ENCODE measurements at regions not wholly inside any gene's neighbourhood (a gene's known extent, or its start where the extent isn't known, plus 50 kb on each side); places are given as distances from the start of the nearest gene placed in this dataset.
A peak's percentile ranks its signal among the peaks of the same experiment; 100 is the strongest.
"Not testable (repeated sequence)": the region's sequence is repeated elsewhere in the genome, so short reads cannot be mapped to it uniquely, and the experiment has no call there.

- DNase-seq = no peak
Observed at GRCh38 chr6:80434691-80435350, 328.4 kb downstream of the BCKDHB start.

DNA sequence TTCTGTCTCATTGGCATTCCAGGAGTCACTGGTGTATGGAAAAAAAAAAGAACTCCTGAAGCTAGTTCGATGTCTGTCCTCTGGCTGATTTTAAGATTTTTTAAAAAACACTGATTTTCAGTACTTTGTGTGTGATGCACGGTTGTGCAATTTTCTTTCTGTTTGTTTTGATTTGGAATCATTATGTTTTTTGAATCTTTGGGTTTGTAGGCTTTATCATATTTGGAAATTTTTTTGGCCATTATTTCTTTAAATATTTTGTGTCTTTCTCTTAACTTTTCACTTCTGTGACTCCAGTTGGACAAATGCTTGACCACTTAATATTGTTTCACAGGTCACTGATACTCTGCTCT is 327.2 kb downstream of the BCKDHB start:
- no peak for DNase-seq

DNA sequence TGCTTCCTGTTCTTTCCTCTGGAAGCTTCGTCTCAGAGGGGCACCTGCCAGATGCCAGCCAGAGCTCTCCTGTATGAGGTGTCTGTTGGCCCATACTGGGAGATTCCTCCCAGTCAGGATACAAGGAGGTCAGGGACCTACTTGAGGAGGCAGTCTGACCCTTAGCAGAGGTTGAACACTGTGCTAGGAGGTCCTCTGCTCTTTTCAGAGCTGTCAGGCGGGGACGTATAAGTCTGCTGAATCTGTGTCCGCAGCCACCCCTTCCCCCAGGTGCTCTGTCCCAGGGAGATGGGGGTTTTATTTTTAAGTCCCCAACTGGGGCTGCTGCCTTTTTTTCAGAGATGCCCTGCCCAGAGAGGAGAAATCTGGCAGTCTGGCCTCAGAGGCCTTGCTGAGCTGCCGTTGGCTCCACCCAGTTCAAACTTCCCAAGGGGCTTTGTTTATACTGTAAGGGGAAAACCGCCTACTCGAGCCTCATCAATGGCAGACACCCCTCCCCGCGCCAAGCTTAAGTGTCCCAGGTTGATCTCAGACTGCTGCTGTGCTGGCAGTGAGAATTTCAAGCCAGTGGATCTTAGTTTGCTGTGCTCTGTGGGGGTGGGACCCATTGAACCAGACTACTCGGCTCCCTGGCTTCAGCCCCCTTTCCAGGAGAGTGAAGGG is 326.7 kb downstream of the BCKDHB start:
- DNase-seq = peak in 1 of 51 donors; percentile 1

DNA sequence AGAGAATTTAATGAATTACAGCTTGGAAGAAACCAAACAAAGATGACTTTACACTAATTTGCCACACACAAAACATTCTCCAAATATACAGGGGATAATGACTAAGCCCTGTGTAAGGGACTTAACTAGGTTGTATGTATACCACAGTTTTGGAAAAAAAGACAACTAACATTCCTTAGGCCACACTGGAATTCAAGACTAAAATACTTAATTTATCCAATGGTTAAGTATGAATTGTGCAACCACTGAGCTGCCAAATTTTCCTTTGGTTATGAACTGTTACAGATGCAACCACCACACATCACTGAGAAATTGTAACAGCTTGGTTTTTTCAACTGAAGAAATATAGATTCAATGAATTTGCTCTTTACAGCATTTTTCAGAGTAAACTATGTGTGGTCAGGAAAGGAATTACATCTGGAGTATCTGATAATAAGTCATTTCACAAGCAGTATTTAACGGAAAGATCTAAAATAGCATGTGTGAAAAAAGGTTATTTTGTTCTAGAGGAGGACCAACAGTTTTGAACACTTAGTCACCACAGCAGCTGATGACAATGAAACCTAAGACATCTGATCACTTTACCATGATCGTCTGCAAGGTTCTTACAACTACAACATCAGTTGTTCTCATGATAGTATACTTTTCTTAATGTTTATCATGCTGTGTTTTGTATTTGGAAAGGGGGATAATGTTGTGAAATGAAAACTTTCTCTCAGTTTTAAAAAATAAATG is 318.8 kb downstream of the BCKDHB start:
- no peak for DNase-seq

DNA sequence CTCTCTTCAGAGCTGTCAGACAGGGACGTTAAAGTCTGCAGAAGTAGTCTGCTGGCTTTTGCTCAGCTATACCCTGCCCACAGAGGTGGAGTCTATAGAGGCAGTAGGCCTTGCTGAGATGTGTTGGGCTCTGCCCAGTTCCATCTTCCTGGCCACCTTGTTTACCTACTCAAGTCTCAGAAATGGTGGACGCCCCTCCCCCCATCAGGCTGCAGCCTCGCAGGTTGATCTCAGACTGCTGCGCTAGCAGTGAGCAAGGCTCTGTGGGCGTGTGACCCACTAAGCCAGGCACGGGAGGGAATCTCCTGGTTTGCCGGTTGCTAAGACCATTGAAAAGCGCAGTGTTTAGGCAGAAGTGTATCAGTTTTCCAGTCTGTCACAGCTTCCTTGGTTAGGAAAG is 305.0 kb downstream of the BCKDHB start:
- no peak for DNase-seq

- DNase-seq = not testable (repeated sequence)
Observed at GRCh38 chr6:80407976-80408375, 301.5 kb downstream of the BCKDHB start.

- DNase-seq = no peak
Observed at GRCh38 chr6:80404889-80405288, 298.4 kb downstream of the BCKDHB start.

DNA sequence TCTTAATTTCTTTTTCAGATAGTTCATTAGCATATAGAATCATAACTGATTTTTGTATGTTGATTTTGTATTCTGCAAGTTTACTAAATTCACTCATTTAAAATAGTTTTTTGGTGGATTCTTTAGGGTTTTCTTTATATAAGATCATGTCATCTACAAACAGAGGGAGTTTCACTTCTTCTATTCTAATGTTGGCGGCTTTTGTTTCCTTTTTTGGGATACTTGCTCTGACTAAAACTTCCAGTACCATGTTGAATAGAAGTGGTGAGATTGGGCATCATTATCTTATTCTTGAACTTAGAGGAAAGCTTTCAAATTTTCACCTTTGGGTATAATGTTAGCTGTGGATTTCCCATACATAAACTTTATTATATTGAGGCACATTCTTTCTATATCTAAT is 296.9 kb downstream of the BCKDHB start:
- DNase-seq = no peak

- no peak for DNase-seq
Observed at GRCh38 chr6:80402266-80402665, 295.8 kb downstream of the BCKDHB start.

Measured in hypothalamus (tissue), 51 donors.